A172 (cell line): ENCODE measurements at regions not wholly inside any gene's neighbourhood (a gene's known extent, or its start where the extent isn't known, plus 50 kb on each side); places are given as distances from the start of the nearest gene placed in this dataset.
"Not testable (repeated sequence)": the region's sequence is repeated elsewhere in the genome, so short reads cannot be mapped to it uniquely, and the experiment has no call there.

Experiments
- DNase-seq: peaks from one replicate; pipeline ENCODE4 v3.0.0-alpha.2; 2015; ENCODE audit warnings: low spot score

DNA sequence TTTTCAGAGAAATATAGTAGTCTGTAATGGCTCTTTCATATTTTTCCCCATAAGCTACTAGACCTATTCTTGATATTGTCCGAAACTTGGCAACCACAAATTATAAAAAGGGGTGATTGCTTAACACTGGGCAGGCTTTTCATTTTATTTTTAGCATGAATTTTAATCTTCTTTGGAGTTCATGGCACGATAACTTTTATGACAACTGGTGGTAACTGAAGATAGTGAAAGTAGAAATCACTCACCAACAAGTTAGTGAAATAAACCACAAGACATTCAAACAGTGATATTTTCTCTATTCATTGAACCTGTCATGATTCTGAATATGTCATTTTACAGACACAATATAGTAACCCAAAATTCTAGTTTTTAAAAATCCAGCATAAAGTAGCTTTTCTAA is 213.9 kb downstream of the PRDM9 start:
- DNase-seq, result no peak

DNA sequence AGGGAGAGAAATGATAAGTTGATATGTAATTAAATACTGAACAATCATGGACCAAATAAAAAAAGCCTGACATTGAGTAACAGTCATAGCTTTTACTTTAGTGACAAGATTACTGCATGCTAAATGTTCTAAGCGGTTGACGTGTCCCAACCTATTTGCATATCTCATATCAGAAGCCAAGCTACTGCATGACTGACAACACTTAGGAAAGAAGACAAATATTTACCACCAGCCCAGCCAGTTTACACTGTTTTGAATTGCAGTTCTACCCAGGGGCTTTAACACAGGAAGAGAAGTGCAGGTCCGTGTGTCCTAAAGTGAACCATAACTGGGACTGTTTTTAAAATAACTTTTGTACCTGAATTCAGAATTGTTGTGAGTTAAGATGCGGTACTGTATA is 219.9 kb downstream of the PRDM9 start:
- DNase-seq, result no peak

DNA sequence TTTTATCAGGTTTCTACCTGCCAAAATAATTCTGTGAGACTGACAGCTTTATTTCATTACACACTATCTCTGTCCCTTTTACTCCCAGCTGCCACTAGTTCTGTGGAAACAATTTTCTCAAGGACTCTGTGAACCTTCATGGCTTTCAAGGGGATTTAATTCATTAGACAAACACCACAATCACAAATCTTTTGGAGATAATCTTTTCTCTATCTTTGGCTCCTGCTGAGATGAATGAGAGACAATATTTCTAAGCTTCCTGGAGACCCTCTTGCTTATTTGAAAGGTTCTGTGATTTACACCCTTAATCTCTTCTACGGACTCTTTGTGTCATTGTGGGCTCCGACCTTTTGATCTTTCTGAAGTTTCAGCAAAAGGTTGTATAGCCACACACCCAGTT is 222.6 kb downstream of the PRDM9 start:
- DNase-seq, result no peak

DNA sequence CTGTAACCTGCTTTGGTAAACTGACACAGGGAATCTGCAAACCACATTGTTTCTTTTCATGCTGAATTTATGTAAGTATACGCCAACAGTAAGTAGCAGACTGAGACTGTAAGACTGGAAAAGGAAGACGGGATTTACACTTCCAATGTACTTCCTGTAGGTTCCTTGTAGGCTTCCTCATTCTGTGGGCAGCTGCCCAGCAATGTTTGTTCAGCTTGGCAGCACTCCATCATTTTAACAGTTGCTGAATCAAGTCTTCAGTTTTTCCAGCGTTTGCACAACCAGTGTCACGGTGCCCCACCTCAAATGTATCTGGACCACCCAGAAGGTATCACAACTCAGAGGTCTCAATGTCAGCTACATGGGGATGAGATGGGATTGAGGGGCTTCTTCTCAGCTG is 232.6 kb downstream of the PRDM9 start:
- no peak for DNase-seq

DNA sequence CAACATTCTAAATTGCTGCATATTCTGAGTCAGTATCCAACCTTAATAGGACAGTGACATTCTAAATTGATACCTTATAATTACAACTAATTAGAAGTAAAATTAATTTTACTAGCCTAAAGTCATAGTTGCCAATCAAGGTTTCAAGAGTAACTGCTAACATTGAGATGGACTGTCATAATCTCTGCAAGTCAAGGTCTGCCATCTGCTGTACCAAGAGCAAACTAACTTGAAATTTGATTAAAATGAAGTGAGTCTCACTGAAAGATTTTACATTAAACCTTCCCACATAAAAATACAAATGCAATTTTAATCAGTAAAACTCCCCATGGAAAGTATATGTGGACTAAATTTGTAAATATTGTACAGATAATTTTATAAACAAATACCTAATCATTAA is 235.3 kb downstream of the PRDM9 start:
- no peak for DNase-seq

DNA sequence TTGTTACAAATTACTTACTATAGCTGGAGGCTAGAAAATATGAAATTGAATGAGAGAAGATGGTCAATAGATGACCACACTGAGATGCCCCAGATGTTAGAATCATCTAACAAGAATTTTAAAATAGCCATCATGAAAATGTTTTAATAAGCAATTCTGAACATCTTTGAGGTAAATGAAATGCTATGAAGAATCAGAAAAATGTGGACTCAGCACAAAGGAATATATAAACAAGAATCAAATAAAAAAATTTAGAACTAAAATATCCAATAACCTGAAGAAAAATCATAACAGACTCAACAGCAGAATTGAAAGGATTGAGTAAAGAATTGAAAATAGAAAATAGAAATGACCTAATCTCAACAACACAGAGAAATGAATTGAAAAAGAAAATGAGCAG is 248.5 kb downstream of the PRDM9 start:
- DNase-seq, result no peak

DNA sequence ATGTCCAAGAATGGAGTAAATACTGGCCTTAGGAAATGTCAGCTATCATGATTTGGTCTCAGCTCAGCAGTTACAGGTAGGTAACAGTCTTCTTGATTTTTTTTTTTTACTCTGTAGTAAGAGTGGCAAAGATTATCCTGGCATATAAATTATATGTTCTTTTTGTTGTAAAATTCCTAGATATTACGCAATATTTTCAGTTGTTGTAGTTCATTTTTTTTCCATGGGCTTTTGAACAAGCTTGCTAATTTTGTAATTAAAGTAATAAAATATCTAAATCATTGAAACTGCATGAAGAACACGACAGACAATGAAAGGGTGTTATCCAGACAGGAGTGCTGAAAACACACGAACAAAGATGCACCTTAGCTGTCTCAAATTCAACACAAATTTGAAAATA is 249.4 kb downstream of the PRDM9 start:
- DNase-seq, result no peak

DNA sequence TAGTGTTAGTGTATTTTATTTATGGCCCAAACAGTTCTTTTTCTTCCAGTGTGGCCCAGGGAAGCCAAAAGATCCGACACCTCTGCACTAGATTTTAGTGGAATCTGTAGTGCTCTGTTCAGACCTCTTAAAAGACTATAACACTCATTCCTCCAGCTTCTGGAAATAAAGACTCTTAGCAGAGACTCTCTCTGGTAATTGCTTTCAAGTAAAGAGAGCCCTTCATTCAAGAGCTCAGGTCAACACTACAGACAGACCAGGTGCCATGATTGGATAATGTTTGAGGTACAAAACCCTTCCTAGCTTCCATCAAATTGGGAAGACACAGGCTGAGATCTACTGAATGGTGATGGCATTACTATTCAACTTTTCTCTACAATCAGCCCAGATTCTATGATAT is 255.8 kb downstream of the PRDM9 start:
- no peak for DNase-seq

DNA sequence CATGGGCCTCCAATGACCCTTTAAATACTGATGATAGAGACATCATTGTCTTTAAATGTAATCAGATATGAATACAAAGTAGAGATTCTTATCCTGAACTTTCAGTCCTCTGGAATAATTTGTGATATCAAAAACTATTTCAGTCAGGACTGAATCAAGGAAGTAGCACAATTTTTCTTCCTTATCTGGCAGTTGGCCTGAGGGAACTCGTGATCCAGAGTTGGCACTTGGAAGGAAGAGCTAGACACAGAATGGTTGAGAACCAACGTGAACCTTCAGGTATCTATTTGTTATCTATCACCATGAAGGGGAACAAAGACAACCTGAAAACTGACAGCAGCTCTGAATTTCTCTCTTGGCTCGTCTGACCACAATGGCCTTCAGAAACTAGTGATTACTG is 269.3 kb downstream of the PRDM9 start:
- no peak for DNase-seq

DNA sequence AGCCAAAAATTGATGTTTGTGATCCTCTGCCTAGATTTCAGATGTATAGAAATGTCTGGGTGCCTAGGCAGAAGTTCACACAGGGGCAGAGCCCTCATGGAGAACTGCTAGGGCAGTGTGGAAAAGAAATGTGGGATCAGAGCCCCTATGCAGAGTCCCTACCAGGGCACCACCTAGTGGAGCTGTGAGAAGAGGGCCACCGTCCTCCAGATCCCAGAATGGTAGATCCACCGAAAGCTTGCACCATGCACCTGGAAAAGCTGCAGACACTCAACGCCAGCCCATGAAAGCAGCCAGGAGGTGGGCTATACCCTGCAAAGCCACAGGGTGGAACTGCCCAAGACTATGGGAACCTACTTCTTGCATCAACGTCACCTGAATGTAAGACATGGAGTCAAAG is 292.9 kb downstream of the PRDM9 start:
- not testable (repeated sequence) for DNase-seq

DNA sequence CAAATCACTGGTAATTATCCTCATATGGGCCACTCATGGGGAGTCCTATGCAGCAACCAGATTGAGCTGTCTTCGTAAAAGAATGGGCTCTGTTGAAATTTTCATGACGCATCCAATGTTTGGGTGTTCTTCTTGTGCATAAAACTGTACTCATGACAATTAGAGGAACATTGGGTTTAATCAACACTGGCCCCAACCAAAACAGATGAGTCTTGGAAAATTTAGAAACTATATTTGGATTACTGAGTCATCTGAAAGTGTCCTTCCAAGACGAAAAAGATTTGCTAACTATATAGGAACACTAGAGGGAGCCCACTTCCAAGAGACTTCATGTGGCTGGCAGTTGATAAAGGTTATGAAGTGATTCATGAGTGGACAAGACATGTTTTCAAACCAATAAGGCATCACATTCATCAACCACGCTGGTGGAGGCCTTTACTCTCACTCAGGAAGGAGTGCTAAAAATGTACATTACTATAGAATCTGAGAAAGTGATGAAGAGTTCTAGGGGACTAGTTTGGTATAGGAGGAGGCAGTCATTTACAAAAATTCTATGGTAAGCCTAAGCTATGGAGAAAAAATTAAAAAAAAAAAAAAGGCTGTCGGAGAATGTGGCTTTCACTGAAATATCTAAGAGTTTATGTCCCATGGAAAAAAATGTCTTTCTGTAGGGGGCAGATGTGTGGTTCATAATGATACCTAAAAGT is 313.5 kb downstream of the PRDM9 start:
- DNase-seq, result peak; percentile 73

DNA sequence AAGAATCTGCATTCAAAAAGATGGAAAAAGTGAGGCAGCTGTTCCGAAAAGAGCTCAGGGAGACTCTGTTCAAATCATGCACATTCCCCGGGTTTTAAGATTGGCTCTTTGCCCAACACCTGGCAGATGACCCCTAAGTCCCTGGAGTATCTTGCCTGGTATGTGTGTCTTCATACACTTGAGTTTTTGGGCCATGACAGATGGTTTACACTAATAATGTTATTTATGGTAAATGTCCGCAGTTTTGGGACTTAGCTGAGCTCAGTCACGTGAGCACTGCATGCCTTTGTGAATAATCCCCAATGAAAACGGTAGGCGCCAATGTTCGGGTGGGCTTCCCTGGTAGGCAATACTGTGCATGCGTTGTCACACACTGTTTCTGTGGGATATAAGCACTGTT is 316.1 kb downstream of the PRDM9 start:
- no peak for DNase-seq

DNA sequence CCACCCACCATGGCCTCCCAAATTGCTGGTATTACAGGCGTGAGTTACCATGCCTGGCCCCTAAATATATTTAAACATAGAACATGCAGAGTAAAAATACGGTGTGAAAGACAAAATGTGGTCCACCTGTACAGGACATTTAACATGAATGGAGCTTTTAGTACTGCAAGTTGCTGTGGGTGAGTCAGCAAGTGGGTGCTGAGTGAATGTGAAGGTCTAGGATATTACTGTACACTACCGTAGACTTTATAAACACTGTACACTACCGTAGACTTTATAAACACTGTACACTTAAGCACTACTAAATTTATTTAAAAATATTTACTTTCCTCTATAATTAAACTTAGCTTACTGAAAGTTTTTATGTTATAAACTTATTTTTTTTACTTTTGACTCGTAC is 317.8 kb downstream of the PRDM9 start:
- DNase-seq, result peak; percentile 42

DNA sequence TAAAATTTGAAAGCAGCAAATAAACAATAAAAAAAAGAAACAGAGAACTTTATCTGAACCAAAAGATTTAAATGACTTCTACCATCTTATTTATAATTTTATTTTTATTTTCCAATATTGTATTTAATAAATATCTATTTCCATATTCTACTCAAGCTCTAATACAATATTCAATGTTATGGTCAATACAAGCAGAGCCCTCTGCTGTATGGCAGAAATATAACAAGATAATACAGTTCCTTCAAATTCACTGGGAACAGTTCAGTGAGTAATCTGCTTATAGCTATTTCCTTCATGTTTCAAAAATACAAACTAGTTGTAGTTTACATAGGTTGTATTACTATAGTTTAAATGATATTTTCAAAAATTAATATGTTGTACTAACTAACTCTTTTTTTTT is 332.7 kb downstream of the PRDM9 start:
- DNase-seq, result peak; percentile 8

DNA sequence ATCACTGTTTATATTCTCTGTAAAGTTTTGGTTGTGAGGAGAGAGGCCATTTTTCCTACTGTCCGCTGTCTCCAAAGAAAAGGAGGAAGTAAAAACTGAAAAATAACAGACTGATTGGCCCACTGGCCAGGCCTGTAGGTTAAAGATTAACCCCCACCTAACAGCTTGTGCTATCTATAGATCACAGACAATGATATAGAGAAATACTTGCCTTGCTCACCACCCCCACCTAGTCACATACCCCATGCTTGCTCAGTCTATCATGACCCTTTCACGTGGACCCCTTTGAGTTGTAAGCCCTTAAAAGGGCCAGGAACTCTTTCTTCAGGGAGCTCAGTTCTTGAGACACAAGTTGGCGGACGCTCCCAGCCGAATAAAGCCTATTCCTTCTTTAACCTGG is 357.4 kb downstream of the PRDM9 start:
- no peak for DNase-seq

DNA sequence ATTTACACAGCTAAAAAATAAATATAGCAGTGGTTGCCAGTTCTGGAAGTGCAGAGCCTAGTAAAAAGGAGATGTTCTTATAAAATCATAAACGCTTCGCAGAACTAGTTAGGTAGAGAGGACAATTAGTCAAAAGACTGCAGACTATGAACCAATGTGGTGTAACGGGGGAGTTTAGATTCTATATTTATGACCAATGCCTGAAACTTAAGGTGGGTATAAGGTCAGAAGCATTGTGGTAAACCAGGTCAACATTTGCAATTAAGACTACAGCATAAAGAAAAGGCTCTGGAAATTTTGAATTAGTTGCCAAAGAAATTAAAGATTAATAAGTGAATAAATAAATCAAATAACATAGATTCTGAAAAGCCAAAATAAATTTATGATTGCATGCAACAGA is 370.4 kb downstream of the PRDM9 start:
- DNase-seq, result no peak

DNA sequence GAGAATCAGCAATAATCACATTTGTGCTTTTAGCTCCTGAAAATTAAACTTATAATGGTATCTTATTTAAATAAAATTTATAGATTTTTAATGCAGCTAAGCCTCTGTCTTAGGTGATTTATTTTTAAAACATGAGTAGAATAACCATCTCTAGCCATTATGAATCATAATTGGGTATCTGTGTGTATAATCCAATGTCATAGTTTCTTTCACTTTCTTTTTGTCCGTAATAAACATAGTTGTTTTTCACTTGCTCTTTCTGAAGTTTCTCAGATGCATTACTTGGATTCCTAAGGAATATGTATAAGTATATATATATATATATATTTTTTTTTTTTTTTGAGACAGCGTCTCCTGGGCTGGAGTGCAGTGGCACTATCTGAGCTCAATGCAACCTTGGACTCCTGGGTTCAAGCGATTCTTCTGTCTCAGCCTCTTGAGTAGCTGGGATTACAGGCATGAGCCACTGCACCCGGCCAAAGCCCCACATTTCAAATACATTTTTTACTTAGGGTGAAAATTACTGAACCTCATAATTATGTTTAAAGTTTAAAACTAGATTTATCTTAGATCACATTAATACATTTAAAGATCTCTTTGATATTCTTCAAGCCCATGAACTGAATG is 377.1 kb downstream of the PRDM9 start:
- DNase-seq, result peak; percentile 45

DNA sequence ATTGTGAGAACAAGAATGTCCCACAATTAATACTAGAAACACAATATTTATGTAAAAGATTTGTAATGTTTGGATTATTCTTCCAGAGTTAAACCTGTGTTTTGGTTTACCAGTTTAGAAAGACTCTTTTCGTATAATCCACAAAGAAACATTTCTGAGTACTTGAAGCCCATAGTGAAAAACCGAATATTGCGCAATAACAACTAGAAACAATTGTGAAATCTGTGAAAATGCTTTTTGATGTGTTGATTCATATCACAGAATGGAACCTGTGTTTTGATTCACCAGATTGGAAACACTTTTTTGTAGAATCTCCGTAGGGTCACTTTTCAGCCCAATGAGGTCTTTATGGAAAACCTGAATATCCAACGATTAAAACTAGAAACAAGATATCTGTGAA is 386.2 kb downstream of the PRDM9 start:
- DNase-seq, result no peak

DNA sequence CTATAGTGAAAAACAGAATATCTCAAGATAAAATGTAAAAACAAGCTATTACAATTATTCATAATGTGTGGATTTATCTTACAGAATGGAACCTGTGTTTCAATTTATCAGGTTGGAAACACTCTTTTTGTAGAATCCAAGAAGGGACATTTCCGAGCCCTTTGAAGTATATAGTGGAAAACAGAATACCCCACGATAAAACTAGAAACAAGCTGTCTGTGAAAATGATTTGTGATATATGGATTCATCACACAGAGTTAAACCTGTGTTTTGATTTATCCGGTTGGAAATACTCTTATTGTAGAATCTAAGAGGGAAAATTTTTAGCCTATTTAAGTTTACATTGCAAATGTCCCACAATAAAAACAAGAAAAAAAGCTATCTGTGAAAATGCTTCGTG is 388.2 kb downstream of the PRDM9 start:
- DNase-seq, result peak; percentile 14

DNA sequence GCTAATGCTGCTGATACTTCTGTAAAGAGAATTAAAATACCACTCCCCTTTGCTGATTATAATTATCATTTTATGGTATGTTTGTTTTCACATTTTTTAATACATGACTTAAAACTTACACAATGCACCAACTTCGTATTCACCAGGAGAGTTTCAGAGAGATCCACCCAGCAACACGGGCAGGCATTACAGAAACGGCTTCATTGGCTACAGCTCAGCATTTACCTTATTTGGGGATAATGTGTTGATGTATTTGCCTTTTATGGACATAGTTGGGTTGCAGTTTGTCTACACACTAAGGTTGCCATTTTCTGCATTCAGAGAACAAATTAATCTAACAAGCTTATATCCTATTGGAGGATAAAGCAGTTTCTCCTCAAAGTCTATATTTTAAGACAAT is 423.6 kb downstream of the PRDM9 start:
- DNase-seq, result peak; percentile 80

DNA sequence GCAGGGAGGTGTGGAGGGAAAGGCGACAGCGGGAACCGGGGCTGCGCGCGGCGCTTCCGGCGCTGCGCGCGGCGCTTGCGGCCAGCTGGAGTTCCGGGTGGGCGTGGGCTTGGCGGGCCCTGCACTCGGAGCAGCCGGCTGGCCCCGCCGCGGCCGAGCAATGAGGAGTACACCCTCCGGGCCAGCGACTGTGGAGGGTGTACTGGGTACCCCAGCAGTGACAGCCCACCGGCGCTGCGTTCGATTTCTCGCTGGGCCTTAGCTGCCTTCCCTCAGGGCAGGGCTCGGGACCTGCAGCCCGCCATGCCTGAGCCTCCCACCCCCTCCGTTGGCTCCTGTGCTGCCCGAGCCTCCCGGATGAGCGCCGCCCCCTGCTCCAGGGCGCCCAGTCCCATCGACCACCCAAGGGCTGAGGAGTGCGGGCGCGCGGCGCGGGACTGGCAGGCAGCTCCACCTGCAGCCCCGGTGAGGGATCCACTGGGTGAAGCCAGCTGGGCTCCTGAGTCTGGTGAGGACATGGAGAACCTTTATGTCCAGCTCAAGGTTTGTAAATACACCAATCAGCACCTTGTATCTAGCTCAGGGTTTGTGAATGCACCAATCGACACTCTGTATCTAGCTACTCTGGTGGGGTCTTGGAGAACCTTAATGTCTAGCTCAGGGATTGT is 444.0 kb downstream of the PRDM9 start:
- not testable (repeated sequence) for DNase-seq

DNA sequence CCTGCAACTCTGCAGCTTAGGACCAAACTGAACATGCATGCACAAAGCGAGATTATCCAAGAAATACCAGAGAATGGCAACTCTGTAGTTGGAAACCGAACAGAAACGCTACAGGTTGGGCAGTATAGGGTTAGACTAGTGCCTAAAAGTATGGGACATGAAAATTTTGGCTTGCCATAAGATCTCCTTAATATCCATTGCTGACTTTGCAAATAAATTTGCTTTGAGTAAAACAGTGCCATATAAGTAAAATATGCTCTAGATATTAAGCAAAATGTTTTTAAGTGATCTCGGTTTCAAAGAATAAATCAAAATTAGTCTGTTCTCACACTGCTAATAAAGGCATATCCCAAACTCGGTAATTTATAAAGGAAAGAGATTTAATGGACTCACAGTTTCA is 456.0 kb downstream of the PRDM9 start:
- DNase-seq, result no peak

DNA sequence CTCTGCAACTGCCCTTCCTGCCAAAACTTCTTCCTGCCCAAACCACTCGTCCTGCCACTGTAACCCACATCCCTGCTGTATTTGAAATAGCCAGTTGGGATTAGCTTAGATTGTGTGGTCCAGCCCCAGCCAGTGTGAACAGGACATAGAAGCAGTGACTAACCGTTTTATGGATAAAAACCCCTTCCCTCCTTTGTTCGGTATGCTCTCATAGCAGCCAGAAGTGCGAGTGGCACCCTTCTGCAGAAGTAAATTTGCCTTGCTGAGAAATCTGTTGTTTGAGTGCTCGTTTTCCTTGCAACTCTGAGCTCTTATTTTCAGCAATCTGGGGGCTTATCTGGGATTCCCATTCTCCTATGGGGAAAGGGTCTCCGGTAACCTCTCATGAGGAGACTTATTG is 470.0 kb downstream of the PRDM9 start:
- no peak for DNase-seq
